ENCODE measurements at regions not wholly inside any gene's neighbourhood (a gene's known extent, or its start where the extent isn't known, plus 50 kb on each side); places are given as distances from the start of the nearest gene placed in this dataset.

DNA sequence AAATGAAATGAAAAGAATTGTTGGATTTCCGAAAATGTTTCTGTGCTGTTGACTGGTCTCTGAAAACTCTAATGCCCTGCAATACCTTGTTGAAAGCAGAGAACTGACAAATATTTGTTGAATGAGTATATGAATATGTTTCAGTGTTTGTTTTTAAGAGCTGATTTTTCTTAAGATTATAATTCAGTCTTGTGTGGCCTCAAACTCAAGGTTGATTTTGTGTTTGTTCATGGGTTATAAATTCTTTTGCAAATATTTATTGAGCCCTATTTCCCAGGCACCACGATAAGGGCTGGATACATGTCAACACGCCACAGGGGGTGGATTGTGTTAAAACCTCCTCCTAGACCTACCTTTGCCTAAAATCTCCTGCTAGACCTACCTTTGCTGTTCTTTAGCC, 203.9 kb upstream of the PLPP4 start:
- H3K4me3 ChIP-seq (ENCODE audit: low read depth, low read length) = no peak overlapping the region
- TF ChIP-seq CTCF (IDR thresholded peaks at IDR 0.05; ENCODE audit: borderline replicate concordance, insufficient read depth, low read depth, low read length) = no peak

- H3K4me3 ChIP-seq (ENCODE audit: low read depth, low read length) = no peak overlapping the region
- TF ChIP-seq CTCF (IDR thresholded peaks at IDR 0.05; ENCODE audit: borderline replicate concordance, insufficient read depth, low read depth, low read length) = no peak
Measured at GRCh38 chr10:120260456-120260855, 196.6 kb upstream of the PLPP4 start.

- H3K4me3 ChIP-seq (ENCODE audit: low read depth, low read length) = no peak overlapping the region
- no peak for TF ChIP-seq CTCF (IDR thresholded peaks at IDR 0.05; ENCODE audit: borderline replicate concordance, insufficient read depth, low read depth, low read length)
Measured at GRCh38 chr10:120262857-120263547, 194.0 kb upstream of the PLPP4 start.

GRCh38 chr10:120266022-120266421, 191.0 kb upstream of the PLPP4 start:
- H3K4me3 ChIP-seq (ENCODE audit: low read depth, low read length) = no peak overlapping the region
- TF ChIP-seq CTCF (IDR thresholded peaks at IDR 0.05; ENCODE audit: borderline replicate concordance, insufficient read depth, low read depth, low read length) = no peak

DNA sequence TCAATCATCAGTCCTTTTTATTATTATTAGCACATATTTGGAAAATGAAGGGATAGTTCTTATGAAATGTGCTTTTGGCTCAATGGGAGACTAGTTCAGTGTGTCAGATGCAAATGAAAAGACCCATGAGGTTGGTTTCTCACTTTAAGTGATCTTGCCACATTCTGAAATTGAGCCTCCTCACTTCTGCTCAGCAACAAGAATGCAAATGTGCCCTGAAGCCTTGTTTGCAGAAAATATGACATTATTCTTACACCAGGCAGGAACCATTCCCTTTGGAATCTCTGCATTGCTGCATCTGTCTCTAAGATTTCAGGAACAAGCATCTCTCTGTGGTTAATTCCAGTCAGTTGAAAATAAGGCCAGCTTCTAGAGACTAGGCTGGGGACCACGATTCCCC, 186.1 kb upstream of the PLPP4 start:
- H3K4me3 ChIP-seq (ENCODE audit: low read depth, low read length) = no peak overlapping the region
- TF ChIP-seq CTCF (IDR thresholded peaks at IDR 0.05; ENCODE audit: borderline replicate concordance, insufficient read depth, low read depth, low read length) = no peak

DNA sequence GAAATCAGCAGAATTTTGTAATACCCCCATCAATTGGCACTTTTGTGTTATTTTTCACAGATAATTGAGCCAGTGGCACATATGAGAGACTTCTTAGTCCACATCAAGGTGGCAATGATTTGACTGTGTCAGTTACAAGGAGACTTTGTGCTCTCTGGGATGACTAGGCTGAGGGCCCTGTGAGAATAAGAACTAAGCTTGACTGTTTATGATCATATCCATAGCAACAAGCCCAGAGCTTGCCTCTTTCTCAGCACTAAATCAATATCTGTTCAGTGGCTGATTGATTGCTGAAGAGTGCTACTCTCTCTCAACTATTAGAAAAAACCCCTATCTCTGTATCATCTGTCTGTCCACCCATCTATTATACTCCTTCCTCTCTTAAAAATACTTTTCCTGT, 185.3 kb upstream of the PLPP4 start:
- TF ChIP-seq CTCF (IDR thresholded peaks at IDR 0.05; ENCODE audit: borderline replicate concordance, insufficient read depth, low read depth, low read length) = no peak
- no peak overlapping the region for H3K4me3 ChIP-seq (ENCODE audit: low read depth, low read length)

- TF ChIP-seq CTCF (IDR thresholded peaks at IDR 0.05; ENCODE audit: borderline replicate concordance, insufficient read depth, low read depth, low read length) = no peak
- no peak overlapping the region for H3K4me3 ChIP-seq (ENCODE audit: low read depth, low read length)
Measured at GRCh38 chr10:120272350-120272749, 184.7 kb upstream of the PLPP4 start.
